ENCODE measurements at regions not wholly inside any gene's neighbourhood (a gene's known extent, or its start where the extent isn't known, plus 50 kb on each side); places are given as distances from the start of the nearest gene placed in this dataset.

- no peaks in the 10 kb centered on the region for H3K36me3 ChIP-seq (ENCODE audit: low read depth, missing control alignments)
- H3K9me3 ChIP-seq = no peaks in the 10 kb centered on the region
- peak overlapping the region in 1 of 2 donors; percentile 70 for H3K27ac ChIP-seq
- peaks cover 5% of the 10 kb centered on the region for H3K4me1 ChIP-seq
- intact Hi-C loops (cut with DNase I; ENCODE audit: low total_unique reads) = no loop called here
- no peak overlapping the region for H3K4me3 ChIP-seq
- no peak for DNase-seq
- H3K27me3 ChIP-seq = no peaks in the 10 kb centered on the region
- WGBS, 2 donors = 29 to 67% methylated on average over 1 of the region's 1 CpG
- TF ChIP-seq POLR2A (IDR thresholded peaks at IDR 0.05) (no peak), CTCF (IDR thresholded peaks at IDR 0.05) (no peak)
Measured at GRCh38 chr5:158414780-158415179, 555.8 kb upstream of the CLINT1 start.

- WGBS, 2 donors = 42 to 64% methylated on average over 3 of the region's 3 CpGs
- Histone ChIP-seq H3K9me3 (no peaks in the 10 kb centered on the region), H3K27ac (peak overlapping the region in 1 of 2 donors; percentile 70), H3K36me3 (ENCODE audit: low read depth, missing control alignments) (no peaks in the 10 kb centered on the region), H3K4me3 (no peak overlapping the region), H3K27me3 (no peaks in the 10 kb centered on the region), H3K4me1 (peaks cover 5% of the 10 kb centered on the region)
- peak; percentile 64 for DNase-seq
- intact Hi-C loops (cut with DNase I; ENCODE audit: low total_unique reads) = no loop called here
- TF ChIP-seq CTCF (IDR thresholded peaks at IDR 0.05) (no peak), POLR2A (IDR thresholded peaks at IDR 0.05) (no peak)
Measured at GRCh38 chr5:158414333-158414762, 555.4 kb upstream of the CLINT1 start.

- DNase-seq = no peak
- intact Hi-C loops (cut with DNase I; ENCODE audit: low total_unique reads) = no loop called here
- H3K27ac ChIP-seq = no peak overlapping the region
- no peaks in the 10 kb centered on the region for H3K36me3 ChIP-seq (ENCODE audit: low read depth, missing control alignments)
- no peaks in the 10 kb centered on the region for H3K27me3 ChIP-seq
- no peak for TF ChIP-seq CTCF (IDR thresholded peaks at IDR 0.05)
- TF ChIP-seq POLR2A (IDR thresholded peaks at IDR 0.05) = no peak
- 86 to 92% methylated on average over 4 of the region's 4 CpGs for WGBS, 2 donors
- H3K4me3 ChIP-seq = no peak overlapping the region
- H3K4me1 ChIP-seq = peaks cover 5% of the 10 kb centered on the region
- no peaks in the 10 kb centered on the region for H3K9me3 ChIP-seq
Measured at GRCh38 chr5:158413122-158413680, 554.3 kb upstream of the CLINT1 start.

GRCh38 chr5:158410976-158411375 is 552.0 kb upstream of the CLINT1 start:
- H3K4me3 ChIP-seq = no peak overlapping the region
- intact Hi-C loops (cut with DNase I; ENCODE audit: low total_unique reads) = no loop called here
- H3K9me3 ChIP-seq = no peaks in the 10 kb centered on the region
- TF ChIP-seq CTCF (IDR thresholded peaks at IDR 0.05) (no peak), POLR2A (IDR thresholded peaks at IDR 0.05) (no peak)
- H3K36me3 ChIP-seq (ENCODE audit: low read depth, missing control alignments) = no peaks in the 10 kb centered on the region
- H3K27ac ChIP-seq = no peak overlapping the region
- DNase-seq = no peak
- H3K4me1 ChIP-seq = peaks cover 5% of the 10 kb centered on the region
- H3K27me3 ChIP-seq = no peaks in the 10 kb centered on the region

- H3K27me3 ChIP-seq = no peaks in the 10 kb centered on the region
- no peaks in the 10 kb centered on the region for H3K9me3 ChIP-seq
- no peak for DNase-seq
- intact Hi-C loops (cut with DNase I; ENCODE audit: low total_unique reads) = no loop called here
- H3K4me1 ChIP-seq = peaks cover 4% of the 10 kb centered on the region
- no peak overlapping the region for H3K4me3 ChIP-seq
- no peak for TF ChIP-seq POLR2A (IDR thresholded peaks at IDR 0.05)
- no peak for TF ChIP-seq CTCF (IDR thresholded peaks at IDR 0.05)
- no peak overlapping the region for H3K27ac ChIP-seq
- H3K36me3 ChIP-seq (ENCODE audit: low read depth, missing control alignments) = no peaks in the 10 kb centered on the region
Measured at GRCh38 chr5:158409507-158409906, 550.6 kb upstream of the CLINT1 start.
